ENCODE measurements at regions not wholly inside any gene's neighbourhood (a gene's known extent, or its start where the extent isn't known, plus 50 kb on each side); places are given as distances from the start of the nearest gene placed in this dataset.

DNA sequence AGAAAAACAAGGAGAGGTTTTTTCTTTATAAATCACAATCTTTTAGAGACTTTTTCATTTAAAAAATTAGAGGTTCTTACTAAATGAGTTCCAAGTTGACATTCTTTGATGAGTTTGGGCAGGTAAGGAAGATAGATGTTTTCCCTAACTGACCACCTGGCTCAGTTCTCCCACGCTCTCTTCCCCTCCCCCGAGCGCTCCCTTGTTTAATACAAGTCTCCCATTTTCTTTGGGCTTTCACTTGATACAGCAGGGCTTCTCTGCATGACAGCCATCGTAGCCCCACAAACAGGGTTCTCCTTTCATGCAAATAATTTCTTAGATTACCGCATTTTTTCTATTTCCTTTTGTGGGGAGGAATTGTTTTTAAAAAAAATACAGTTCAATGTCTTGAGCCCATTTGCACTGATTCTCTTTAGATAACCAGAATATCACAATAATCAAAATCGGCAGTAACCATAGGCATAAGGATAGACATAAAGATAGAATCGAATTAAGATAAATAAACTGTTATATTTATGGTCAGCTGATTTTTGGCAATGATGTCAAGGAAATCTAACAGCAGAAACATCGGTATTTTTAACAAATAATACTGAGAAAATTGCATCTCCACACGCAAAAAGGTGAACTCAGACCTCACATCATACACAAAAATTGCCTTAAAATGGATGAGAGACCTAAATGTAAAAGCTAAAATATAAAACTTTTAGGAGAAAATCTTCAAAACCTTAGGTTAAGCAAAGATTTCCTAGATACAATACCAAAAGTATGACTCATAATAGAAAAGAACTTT, 325.4 kb downstream of the PIK3R1 start:
- TF ChIP-seq, protein P1, sequence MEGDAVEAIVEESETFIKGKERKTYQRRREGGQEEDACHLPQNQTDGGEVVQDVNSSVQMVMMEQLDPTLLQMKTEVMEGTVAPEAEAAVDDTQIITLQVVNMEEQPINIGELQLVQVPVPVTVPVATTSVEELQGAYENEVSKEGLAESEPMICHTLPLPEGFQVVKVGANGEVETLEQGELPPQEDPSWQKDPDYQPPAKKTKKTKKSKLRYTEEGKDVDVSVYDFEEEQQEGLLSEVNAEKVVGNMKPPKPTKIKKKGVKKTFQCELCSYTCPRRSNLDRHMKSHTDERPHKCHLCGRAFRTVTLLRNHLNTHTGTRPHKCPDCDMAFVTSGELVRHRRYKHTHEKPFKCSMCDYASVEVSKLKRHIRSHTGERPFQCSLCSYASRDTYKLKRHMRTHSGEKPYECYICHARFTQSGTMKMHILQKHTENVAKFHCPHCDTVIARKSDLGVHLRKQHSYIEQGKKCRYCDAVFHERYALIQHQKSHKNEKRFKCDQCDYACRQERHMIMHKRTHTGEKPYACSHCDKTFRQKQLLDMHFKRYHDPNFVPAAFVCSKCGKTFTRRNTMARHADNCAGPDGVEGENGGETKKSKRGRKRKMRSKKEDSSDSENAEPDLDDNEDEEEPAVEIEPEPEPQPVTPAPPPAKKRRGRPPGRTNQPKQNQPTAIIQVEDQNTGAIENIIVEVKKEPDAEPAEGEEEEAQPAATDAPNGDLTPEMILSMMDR (conservative IDR thresholded peaks at IDR 0.05), result no peak

DNA sequence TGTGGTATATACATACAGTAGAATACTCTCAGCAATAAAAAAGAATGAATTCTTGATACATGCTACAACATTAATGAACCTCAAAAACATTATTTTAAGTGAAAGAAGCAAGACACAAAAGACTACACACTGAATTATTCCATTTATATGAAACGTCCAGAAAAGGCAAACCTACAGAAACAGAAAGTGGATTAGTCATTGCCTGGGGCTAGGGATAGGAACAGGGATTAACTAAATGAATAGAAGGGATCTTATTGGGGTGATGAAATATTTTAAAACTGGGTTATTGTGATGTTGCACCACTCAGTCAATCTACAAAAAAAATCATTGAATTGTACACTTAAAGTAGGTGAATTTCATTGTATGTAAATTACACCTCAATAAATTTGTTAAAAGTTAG, 326.7 kb downstream of the PIK3R1 start:
- H3K27ac ChIP-seq, result no peak overlapping the region
- TF ChIP-seq, protein P1 (conservative IDR thresholded peaks at IDR 0.05), result no peak

More for the DNA sequence above, 325.4 kb downstream of the PIK3R1 start:
- H3K27ac ChIP-seq, result no peak overlapping the region

- no peak overlapping the region for H3K27ac ChIP-seq
- TF ChIP-seq, protein P1 (conservative IDR thresholded peaks at IDR 0.05), result no peak
Measured at GRCh38 chr5:68543212-68543611, 327.7 kb downstream of the PIK3R1 start.

GRCh38 chr5:68544091-68544647, 328.6 kb downstream of the PIK3R1 start:
- TF ChIP-seq, protein P1 (conservative IDR thresholded peaks at IDR 0.05), result no peak
- H3K27ac ChIP-seq, result peak overlapping the region; percentile 45; the same call in 1 of the 2 replicates

DNA sequence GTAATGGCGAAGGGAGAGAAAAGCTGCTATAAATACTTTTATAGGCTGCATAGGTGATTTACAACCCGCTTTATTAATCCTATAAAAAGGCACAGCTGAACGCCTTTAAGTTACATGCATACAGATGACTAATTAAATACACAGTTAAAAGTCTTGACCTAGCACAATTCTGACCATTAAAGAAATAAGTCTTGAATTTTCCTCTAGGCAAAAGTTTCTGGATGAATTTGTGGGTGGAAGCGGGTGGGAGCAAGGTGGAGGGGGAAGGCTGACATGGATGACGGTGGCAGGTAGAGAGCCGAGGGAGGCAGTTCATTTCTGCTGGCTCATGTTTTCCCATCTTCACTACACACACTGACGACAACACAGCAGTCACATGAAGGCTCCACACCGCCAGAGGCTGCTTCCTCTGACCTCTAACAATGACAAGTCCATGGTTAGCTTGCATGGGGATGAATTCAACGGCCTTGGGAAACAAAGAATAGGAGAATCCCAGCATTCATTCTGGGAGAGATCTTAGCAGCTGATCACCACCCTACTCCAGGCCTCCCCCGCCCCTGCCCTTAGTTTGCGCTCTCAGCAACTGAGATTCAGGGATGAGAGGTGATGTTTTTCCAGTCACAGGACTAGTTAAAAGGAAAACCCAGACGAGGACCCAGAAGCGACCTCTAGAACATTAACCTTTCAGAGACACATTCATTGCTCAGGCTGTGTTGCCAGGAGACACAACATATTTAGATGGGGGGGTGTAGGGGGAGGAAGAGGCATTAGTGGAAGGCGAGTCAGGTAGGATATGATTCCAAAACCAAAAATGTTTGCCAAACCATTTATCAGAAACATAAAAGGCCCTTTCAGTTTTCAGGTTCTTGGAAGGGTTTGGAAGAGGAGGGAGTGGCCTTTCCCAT, 329.3 kb downstream of the PIK3R1 start:
- TF ChIP-seq, protein P1 (conservative IDR thresholded peaks at IDR 0.05), result no peak
- H3K27ac ChIP-seq, result peak overlapping the region; percentile 45; the same call in 1 of the 2 replicates

DNA sequence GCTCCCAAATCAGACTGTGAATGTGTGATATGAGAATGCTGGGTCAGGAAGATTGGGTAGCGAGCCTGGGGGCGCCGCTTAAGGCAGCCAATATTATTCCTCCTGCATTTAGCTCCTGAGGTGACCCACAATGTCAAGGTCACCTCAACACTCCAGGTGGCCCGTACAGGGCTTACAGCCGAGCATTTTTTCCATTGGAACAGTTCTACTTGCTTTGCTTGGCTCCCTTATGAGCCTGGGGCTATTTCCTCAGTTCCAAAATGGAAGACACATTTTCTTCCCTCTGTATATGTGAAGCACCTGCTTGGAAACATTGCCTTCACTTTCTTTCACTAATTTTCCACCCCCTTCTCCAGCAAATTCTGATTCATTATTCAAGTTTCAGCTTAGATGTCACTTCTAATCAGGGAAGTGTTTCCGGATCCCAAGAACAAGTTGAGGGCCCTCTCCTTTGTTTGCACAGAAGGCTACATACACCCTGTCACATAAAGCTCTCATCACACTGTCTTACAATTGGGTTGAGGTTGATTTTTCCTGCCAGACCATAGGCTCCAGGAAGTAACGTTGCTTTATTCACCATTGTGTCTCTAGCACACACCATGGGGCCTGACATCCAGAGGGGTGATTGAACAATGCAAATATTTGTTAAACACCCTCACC, 330.2 kb downstream of the PIK3R1 start:
- H3K27ac ChIP-seq, result no peak overlapping the region
- TF ChIP-seq, protein P1 (conservative IDR thresholded peaks at IDR 0.05), result no peak
